HFFc6 (cell line): ENCODE measurements at regions not wholly inside any gene's neighbourhood (a gene's known extent, or its start where the extent isn't known, plus 50 kb on each side); places are given as distances from the start of the nearest gene placed in this dataset.
"Not testable (repeated sequence)": the region's sequence is repeated elsewhere in the genome, so short reads cannot be mapped to it uniquely, and the experiment has no call there.

ENCODE experiments used
- DNase-seq: peaks from one replicate; pipeline ENCODE4 v3.0.0-alpha.2; 2018
- H3K27ac Mint-ChIP-seq: 2 replicates; pipeline ENCODE4 v1.8.0; 2020; ENCODE audit warnings: mild to moderate bottlenecking, mixed read lengths
- H3K27me3 Mint-ChIP-seq: 2 replicates; pipeline ENCODE4 v1.8.0; 2021; ENCODE audit warnings: mild to moderate bottlenecking, moderate library complexity, mixed read lengths; ENCODE audit not compliant: insufficient read depth
- H3K36me3 Mint-ChIP-seq: 2 replicates; pipeline ENCODE4 v1.8.0; 2021; ENCODE audit warnings: low read depth, mixed read lengths
- H3K4me1 Mint-ChIP-seq: 2 replicates; pipeline ENCODE4 v1.8.0; 2020; ENCODE audit warnings: low read depth, mixed read lengths
- H3K4me3 Mint-ChIP-seq: 2 replicates; pipeline ENCODE4 v1.8.0; 2020; ENCODE audit warnings: mild to moderate bottlenecking, moderate library complexity, mixed read lengths
- H3K9me3 Mint-ChIP-seq: 2 replicates; pipeline ENCODE4 v1.8.0; 2020; ENCODE audit warnings: mild to moderate bottlenecking, mixed read lengths
- TF ChIP-seq, protein P1 (sequence below): fragments of 200-600 bp; sonication (generic); IDR thresholded peaks from 2 replicates; pipeline ENCODE4 v1.5.0; 2021; ENCODE audit warnings: antibody characterized with exemption, mild to moderate bottlenecking

- Mint-ChIP-seq H3K4me1 (no peaks in the 10 kb centered on the region), H3K27me3 (no peaks in the 10 kb centered on the region; the same call in 1 of the 2 replicates), H3K36me3 (no peaks in the 10 kb centered on the region), H3K9me3 (peaks cover 26% of the 10 kb centered on the region), H3K27ac (no peak overlapping the region), H3K4me3 (no peak overlapping the region)
- DNase-seq: no peak
- TF ChIP-seq, protein P1, sequence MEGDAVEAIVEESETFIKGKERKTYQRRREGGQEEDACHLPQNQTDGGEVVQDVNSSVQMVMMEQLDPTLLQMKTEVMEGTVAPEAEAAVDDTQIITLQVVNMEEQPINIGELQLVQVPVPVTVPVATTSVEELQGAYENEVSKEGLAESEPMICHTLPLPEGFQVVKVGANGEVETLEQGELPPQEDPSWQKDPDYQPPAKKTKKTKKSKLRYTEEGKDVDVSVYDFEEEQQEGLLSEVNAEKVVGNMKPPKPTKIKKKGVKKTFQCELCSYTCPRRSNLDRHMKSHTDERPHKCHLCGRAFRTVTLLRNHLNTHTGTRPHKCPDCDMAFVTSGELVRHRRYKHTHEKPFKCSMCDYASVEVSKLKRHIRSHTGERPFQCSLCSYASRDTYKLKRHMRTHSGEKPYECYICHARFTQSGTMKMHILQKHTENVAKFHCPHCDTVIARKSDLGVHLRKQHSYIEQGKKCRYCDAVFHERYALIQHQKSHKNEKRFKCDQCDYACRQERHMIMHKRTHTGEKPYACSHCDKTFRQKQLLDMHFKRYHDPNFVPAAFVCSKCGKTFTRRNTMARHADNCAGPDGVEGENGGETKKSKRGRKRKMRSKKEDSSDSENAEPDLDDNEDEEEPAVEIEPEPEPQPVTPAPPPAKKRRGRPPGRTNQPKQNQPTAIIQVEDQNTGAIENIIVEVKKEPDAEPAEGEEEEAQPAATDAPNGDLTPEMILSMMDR: no peak
Observed at GRCh38 chr9:80976403-80976802, 712.9 kb downstream of the TLE1 start.

DNA sequence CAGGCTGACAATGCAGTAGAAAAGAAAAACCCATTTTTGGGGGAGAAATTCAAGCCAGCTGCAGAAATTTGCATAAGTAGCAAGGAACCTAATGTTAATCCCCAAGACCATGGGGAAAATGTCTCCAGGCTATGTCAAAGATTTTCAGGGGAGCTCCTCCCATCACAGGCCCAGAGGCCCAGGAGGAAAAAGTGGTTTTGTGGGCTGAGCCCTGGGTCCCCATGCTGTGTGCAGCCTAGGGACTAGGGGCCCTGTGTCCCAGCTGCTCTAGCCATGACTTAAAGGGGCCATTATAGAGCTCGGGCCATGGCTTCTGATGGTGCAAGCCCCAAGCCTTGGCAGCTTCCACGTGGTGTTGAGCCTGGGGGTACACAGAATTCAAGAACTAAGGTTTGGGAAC lies 719.0 kb downstream of the TLE1 start:
- H3K4me3 Mint-ChIP-seq, DNase-seq, H3K4me1 Mint-ChIP-seq, H3K27ac Mint-ChIP-seq, H3K36me3 Mint-ChIP-seq, H3K27me3 Mint-ChIP-seq: not testable (repeated sequence)
- H3K9me3 Mint-ChIP-seq: peaks cover 43% of the 10 kb centered on the region

- Mint-ChIP-seq H3K4me3 (no peak overlapping the region), H3K36me3 (peaks cover 6% of the 10 kb centered on the region; the same call in 1 of the 2 replicates), H3K4me1 (no peaks in the 10 kb centered on the region), H3K27me3 (no peaks in the 10 kb centered on the region), H3K27ac (no peak overlapping the region), H3K9me3 (peaks cover 38% of the 10 kb centered on the region)
- no peak for DNase-seq
- TF ChIP-seq, protein P1: no peak
Observed at GRCh38 chr9:80968611-80969010, 720.7 kb downstream of the TLE1 start.

DNA sequence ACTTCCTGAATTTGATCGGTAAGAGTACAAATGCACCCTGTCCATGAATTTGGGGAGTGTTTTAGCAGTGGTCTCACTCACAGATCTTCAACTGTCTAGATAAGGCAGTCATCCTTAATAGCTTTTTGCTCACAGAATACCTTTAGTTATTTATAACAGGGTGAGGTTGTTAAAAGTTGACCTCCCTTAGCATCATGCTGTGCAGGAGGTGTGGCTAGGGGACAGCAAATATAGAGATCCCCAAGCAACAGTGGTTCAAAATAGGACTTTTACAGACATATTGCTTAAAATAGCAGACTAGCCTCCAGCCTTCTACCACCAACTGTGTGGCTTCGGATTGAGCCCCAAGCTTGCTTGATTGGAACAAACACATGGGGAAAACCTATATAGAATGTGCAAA lies 724.4 kb downstream of the TLE1 start:
- no peak for DNase-seq
- peaks cover 4% of the 10 kb centered on the region; the same call in 1 of the 2 replicates for H3K36me3 Mint-ChIP-seq
- no peaks in the 10 kb centered on the region for H3K4me1 Mint-ChIP-seq
- TF ChIP-seq, protein P1: no peak
- H3K9me3 Mint-ChIP-seq: peaks cover 17% of the 10 kb centered on the region
- no peak overlapping the region for H3K4me3 Mint-ChIP-seq
- no peak overlapping the region for H3K27ac Mint-ChIP-seq
- H3K27me3 Mint-ChIP-seq: no peaks in the 10 kb centered on the region

DNA sequence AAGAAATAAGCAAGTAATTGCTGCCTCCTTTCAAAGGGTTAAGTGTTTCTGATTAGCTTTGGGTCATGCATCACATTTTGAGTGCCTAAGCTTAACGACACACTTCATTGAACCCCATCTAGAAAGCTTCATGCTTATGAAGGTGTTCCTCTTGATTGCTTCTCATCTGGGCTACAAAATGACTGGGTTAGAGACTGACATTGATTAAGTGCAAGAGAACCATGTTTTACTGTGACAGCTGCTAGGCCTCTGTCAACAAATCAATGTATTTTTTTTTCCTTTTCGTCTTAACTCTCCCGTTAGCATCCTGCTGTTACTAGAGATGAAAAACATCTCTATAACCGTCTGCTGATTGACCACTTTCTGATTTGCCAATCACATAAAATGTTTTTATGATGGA lies 725.0 kb downstream of the TLE1 start:
- TF ChIP-seq, protein P1: no peak
- no peak overlapping the region for H3K4me3 Mint-ChIP-seq
- no peak for DNase-seq
- H3K36me3 Mint-ChIP-seq: no peaks in the 10 kb centered on the region
- peaks cover 12% of the 10 kb centered on the region for H3K9me3 Mint-ChIP-seq
- no peak overlapping the region for H3K27ac Mint-ChIP-seq
- H3K27me3 Mint-ChIP-seq: no peaks in the 10 kb centered on the region
- H3K4me1 Mint-ChIP-seq: no peaks in the 10 kb centered on the region

- TF ChIP-seq, protein P1: no peak
- no peak for DNase-seq
- no peaks in the 10 kb centered on the region for H3K36me3 Mint-ChIP-seq
Observed at GRCh38 chr9:80957801-80958200, 731.5 kb downstream of the TLE1 start.

More at GRCh38 chr9:80957801-80958200, 731.5 kb downstream of the TLE1 start:
- peaks cover 6% of the 10 kb centered on the region for H3K9me3 Mint-ChIP-seq
- no peak overlapping the region for H3K27ac Mint-ChIP-seq
- H3K4me1 Mint-ChIP-seq: no peaks in the 10 kb centered on the region
- H3K27me3 Mint-ChIP-seq: peaks cover 5% of the 10 kb centered on the region
- no peak overlapping the region for H3K4me3 Mint-ChIP-seq
